ENCODE measurements at regions not wholly inside any gene's neighbourhood (a gene's known extent, or its start where the extent isn't known, plus 50 kb on each side); places are given as distances from the start of the nearest gene placed in this dataset.
"Not testable (repeated sequence)": the region's sequence is repeated elsewhere in the genome, so short reads cannot be mapped to it uniquely, and the experiment has no call there.

DNA sequence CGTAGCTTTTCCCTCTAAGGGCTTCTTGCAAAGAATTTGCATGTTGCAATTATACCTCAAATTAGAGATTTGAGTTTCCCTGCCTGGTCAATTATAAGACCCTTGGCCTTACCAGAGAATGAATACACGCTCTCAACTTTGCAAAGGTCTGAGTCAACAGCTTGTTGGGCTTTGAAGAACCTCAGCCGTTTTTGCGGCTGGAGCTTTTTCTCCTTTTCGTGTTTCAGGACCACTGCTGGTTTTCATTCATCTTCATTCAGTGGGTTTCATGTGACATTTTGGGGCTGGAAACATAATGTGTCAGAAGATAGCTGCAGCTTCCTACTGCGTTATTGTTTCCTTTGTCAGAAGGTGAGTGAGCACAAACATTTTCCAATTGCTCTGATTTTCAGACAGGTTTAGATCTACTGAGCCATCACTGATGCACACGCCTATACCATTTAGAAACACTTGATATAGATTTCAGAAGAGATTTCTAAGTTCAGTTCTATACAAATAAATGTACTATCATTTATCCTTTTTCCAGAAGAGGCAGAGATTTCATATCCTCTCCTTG lies 152.3 kb downstream of the SPDYE17 start:
- H3K9me3 ChIP-seq (ENCODE audit: severe bottlenecking); H3K27ac ChIP-seq (ENCODE audit: poor library complexity, severe bottlenecking); H3K27me3 ChIP-seq (ENCODE audit: insufficient read depth, poor library complexity, severe bottlenecking); H3K4me3 ChIP-seq (ENCODE audit: severe bottlenecking); DNase-seq (ENCODE audit: low spot score); ATAC-seq (ENCODE audit: low read depth); H3K36me3 ChIP-seq (ENCODE audit: low read depth); H3K4me1 ChIP-seq (ENCODE audit: insufficient read depth, poor library complexity, severe bottlenecking): not testable (repeated sequence)

DNA sequence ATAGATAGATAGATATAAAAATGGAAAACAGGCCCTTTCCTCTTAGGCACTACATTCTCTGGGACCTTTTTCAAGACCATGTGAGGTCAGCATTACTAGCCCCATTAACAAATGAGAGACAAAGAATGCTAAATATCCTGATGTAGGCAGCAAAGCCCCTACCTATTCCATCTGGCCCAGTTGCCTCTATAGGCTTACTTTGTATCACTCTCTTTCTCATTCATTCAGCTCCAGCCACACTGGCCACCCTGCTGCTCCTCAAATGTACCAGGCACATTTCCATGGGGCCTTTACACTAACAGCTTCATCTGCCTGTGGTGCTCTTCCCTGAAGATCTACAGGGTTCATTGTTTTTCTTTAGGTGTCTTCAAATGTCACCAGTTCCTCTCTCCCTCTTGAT lies 156.4 kb downstream of the SPDYE17 start:
- DNase-seq (ENCODE audit: low spot score); H3K9me3 ChIP-seq (ENCODE audit: severe bottlenecking); H3K4me1 ChIP-seq (ENCODE audit: insufficient read depth, poor library complexity, severe bottlenecking); H3K36me3 ChIP-seq (ENCODE audit: low read depth); H3K27me3 ChIP-seq (ENCODE audit: insufficient read depth, poor library complexity, severe bottlenecking); ATAC-seq (ENCODE audit: low read depth); H3K4me3 ChIP-seq (ENCODE audit: severe bottlenecking); H3K27ac ChIP-seq (ENCODE audit: poor library complexity, severe bottlenecking): not testable (repeated sequence)

DNA sequence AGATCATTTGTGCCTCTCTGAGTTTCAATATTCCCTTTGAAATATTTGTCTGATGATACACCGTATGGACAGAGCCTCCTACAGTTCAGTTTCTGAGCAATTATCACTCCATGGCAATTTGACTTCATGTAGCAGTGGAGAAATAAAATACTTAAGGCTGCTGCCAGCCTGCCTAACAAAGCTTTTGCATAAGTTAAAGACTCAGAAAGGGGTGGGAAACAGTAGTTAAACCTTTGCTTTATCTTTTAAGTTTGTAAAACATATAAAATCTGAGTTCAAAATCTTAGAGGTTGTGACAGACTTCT lies 161.7 kb downstream of the SPDYE17 start:
- not testable (repeated sequence) for H3K27ac ChIP-seq (ENCODE audit: poor library complexity, severe bottlenecking); H3K36me3 ChIP-seq (ENCODE audit: low read depth); H3K27me3 ChIP-seq (ENCODE audit: insufficient read depth, poor library complexity, severe bottlenecking); H3K4me1 ChIP-seq (ENCODE audit: insufficient read depth, poor library complexity, severe bottlenecking); DNase-seq (ENCODE audit: low spot score); H3K9me3 ChIP-seq (ENCODE audit: severe bottlenecking); H3K4me3 ChIP-seq (ENCODE audit: severe bottlenecking); ATAC-seq (ENCODE audit: low read depth)

DNA sequence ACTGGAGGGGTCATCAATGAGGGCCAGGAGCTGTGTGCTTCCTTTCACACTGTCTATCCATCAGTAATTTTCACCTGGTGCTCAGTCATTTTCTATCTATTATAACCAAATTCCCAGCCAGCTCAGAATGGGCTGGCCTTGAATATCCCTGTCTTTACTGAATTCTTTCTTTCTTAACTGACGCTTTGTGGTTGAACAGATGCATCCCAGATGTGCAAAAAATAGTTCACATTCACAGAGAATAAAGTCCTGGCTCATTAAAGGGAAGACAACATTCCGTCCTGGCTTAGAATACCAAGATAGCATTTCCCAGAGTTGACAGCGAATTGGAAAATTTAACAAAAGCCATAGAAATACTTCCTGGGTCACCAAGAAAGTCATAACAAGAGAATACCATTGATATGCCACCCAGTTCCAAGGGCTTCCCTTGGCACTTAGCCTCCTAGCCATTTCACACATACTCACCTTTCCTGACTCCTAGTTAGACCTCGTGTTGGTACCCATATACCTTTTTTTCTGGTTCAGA lies 164.7 kb downstream of the SPDYE17 start:
- DNase-seq (ENCODE audit: low spot score); H3K4me1 ChIP-seq (ENCODE audit: insufficient read depth, poor library complexity, severe bottlenecking); H3K4me3 ChIP-seq (ENCODE audit: severe bottlenecking); H3K36me3 ChIP-seq (ENCODE audit: low read depth); H3K27me3 ChIP-seq (ENCODE audit: insufficient read depth, poor library complexity, severe bottlenecking); H3K27ac ChIP-seq (ENCODE audit: poor library complexity, severe bottlenecking); H3K9me3 ChIP-seq (ENCODE audit: severe bottlenecking); ATAC-seq (ENCODE audit: low read depth): not testable (repeated sequence)

DNA sequence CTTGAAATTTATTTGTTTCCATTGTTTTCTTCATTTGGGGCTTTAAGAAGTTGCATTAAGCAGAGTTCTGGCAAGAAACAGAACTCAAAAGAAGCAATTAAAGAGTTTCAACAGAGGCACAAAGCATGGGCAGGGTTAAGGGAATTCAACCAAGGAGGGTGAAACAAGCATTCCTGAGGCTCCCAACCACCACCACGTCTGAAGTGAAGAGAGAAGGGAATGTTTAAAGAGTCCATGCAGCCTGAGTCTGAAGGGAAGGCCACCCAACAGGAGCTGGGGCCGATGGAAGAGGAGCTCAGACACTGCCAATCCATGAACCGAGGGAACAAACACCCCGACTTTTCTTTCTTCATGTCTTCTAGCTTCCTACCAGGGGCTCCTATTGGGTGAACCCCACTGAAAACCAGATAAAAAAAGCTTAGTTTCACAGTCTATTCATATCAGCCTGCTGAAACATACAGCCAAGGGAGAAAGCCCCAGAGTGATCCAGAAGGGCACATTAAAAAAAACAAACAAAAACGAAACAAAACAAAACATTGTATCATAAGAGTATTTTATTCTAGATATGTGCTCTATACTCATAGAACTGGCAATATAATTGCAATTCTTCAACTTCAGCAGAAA lies 168.9 kb downstream of the SPDYE17 start:
- ATAC-seq (ENCODE audit: low read depth); H3K4me3 ChIP-seq (ENCODE audit: severe bottlenecking): not testable (repeated sequence)

DNA sequence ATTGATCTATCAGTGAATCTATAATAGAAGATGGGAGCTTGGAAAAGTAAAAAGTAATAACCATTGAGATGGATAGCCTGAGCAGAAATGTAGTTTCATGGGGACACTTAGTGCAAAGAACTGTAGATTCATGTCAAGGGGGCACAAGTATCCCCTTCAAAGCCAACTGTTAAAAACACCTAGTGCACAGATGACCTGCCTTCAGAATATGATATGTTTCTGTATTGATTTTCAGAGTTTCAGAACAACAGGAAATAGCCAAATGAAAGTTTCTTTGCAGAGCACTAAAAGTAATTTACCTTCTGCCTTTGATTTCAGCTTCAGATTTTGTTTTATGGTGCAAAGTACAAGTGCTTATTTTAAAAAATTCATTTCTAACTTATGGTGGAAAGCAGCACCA lies 169.9 kb downstream of the SPDYE17 start:
- H3K36me3 ChIP-seq (ENCODE audit: low read depth); H3K27me3 ChIP-seq (ENCODE audit: insufficient read depth, poor library complexity, severe bottlenecking); H3K27ac ChIP-seq (ENCODE audit: poor library complexity, severe bottlenecking); H3K4me1 ChIP-seq (ENCODE audit: insufficient read depth, poor library complexity, severe bottlenecking); H3K9me3 ChIP-seq (ENCODE audit: severe bottlenecking); ATAC-seq (ENCODE audit: low read depth); H3K4me3 ChIP-seq (ENCODE audit: severe bottlenecking); DNase-seq (ENCODE audit: low spot score): not testable (repeated sequence)

More for the DNA sequence above, 168.9 kb downstream of the SPDYE17 start:
- not testable (repeated sequence) for H3K27ac ChIP-seq (ENCODE audit: poor library complexity, severe bottlenecking); H3K36me3 ChIP-seq (ENCODE audit: low read depth); H3K4me1 ChIP-seq (ENCODE audit: insufficient read depth, poor library complexity, severe bottlenecking); H3K9me3 ChIP-seq (ENCODE audit: severe bottlenecking); H3K27me3 ChIP-seq (ENCODE audit: insufficient read depth, poor library complexity, severe bottlenecking); DNase-seq (ENCODE audit: low spot score)

DNA sequence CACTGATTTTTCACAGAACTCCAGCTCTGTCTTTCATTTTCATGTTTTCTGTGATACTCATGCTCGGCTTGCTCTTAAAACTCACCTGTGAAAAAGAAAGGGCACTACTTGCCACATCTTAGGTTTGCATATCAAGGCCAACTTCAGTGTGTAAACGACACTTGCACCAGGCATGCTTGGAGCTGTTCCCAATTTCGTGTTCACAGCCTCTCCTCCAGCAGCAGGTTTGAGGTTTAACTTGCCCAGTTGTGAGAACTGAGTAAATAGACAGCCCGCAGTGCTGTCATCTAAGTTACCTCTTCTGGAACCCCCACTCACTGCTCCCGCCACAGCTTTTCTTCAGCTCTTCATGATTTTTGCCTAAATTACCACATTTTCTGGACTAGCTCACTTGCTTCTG lies 172.2 kb downstream of the SPDYE17 start:
- H3K4me3 ChIP-seq (ENCODE audit: severe bottlenecking); H3K9me3 ChIP-seq (ENCODE audit: severe bottlenecking); H3K4me1 ChIP-seq (ENCODE audit: insufficient read depth, poor library complexity, severe bottlenecking); DNase-seq (ENCODE audit: low spot score); H3K36me3 ChIP-seq (ENCODE audit: low read depth); H3K27me3 ChIP-seq (ENCODE audit: insufficient read depth, poor library complexity, severe bottlenecking); ATAC-seq (ENCODE audit: low read depth); H3K27ac ChIP-seq (ENCODE audit: poor library complexity, severe bottlenecking): not testable (repeated sequence)

DNA sequence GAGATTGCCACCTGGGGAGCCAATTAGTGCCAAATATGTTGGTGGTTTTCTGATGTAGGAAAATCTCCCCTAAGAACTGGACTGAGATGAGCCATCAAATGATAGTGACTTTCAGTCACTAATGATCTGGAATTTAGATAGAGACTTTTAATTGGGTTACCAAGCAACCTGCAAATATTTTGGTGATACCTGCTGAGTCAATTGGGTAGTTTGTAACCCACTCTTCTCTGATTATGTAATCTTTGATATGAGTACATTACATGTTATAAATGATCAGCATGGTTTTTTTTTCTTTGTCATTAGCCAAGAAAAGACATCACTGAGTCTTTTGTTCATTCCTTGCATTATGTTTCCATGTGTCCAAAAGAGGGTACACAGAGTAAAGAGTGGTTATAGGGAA lies 177.5 kb downstream of the SPDYE17 start:
- not testable (repeated sequence) for H3K4me3 ChIP-seq (ENCODE audit: severe bottlenecking); H3K9me3 ChIP-seq (ENCODE audit: severe bottlenecking); H3K36me3 ChIP-seq (ENCODE audit: low read depth); H3K4me1 ChIP-seq (ENCODE audit: insufficient read depth, poor library complexity, severe bottlenecking); DNase-seq (ENCODE audit: low spot score); ATAC-seq (ENCODE audit: low read depth); H3K27me3 ChIP-seq (ENCODE audit: insufficient read depth, poor library complexity, severe bottlenecking); H3K27ac ChIP-seq (ENCODE audit: poor library complexity, severe bottlenecking)

DNA sequence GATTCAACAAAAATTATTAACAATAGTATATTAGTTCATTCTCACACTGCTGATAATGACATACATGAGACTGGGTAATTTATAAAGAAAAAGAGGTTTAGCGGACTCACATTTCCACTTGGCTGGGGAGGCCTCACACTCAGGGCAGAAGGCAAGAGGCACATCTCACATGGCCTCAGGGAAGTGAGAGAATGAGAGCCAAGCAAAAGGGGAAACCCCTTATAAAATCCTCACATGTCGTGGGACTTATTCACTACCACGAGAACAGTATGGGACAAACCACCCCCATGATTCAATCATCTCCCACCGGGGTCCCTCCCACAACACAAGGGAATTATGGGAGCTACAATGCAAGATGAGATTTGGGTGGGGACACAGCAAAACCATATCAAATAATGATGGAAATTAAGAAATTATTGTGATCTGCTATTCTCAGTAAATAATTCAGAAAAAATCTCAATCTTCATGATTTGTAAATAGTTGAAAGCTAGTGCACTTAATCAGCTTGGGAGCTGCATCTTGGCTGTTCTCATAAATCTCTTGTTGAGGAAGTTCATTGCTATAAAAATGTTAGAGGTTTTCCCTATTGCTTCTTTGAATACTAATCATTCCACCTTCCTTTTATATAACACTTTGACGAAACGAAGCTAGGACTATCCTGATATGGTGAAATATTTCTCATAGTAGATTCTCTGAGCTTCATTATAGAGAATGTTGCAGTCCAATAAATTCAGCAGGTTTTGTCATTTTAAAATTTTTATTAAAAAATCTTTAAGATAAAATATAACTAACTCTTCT lies 179.2 kb downstream of the SPDYE17 start:
- DNase-seq (ENCODE audit: low spot score); H3K27ac ChIP-seq (ENCODE audit: poor library complexity, severe bottlenecking); H3K9me3 ChIP-seq (ENCODE audit: severe bottlenecking); H3K4me1 ChIP-seq (ENCODE audit: insufficient read depth, poor library complexity, severe bottlenecking); ATAC-seq (ENCODE audit: low read depth); H3K4me3 ChIP-seq (ENCODE audit: severe bottlenecking); H3K36me3 ChIP-seq (ENCODE audit: low read depth); H3K27me3 ChIP-seq (ENCODE audit: insufficient read depth, poor library complexity, severe bottlenecking): not testable (repeated sequence)

DNA sequence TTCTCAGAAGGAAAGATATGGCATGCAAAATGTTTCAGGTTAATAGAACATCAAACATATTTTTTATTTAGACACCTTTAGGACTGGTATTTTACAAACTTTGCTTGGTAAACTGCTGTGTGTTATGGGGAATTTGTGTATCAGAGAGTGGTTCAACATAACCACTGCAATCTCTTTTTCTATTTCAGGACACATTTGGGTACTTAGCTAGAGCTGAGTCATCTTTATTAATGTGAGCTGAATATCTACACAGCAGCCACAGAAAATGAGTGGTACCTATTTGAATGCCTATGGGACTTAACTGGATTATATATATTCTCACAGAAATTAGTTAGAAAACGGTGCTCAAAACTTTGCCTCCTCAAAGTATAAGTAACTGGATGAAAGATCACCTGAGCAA lies 179.8 kb downstream of the SPDYE17 start:
- DNase-seq (ENCODE audit: low spot score); H3K4me3 ChIP-seq (ENCODE audit: severe bottlenecking); H3K9me3 ChIP-seq (ENCODE audit: severe bottlenecking); H3K36me3 ChIP-seq (ENCODE audit: low read depth); H3K4me1 ChIP-seq (ENCODE audit: insufficient read depth, poor library complexity, severe bottlenecking); H3K27me3 ChIP-seq (ENCODE audit: insufficient read depth, poor library complexity, severe bottlenecking); H3K27ac ChIP-seq (ENCODE audit: poor library complexity, severe bottlenecking); ATAC-seq (ENCODE audit: low read depth): not testable (repeated sequence)

DNA sequence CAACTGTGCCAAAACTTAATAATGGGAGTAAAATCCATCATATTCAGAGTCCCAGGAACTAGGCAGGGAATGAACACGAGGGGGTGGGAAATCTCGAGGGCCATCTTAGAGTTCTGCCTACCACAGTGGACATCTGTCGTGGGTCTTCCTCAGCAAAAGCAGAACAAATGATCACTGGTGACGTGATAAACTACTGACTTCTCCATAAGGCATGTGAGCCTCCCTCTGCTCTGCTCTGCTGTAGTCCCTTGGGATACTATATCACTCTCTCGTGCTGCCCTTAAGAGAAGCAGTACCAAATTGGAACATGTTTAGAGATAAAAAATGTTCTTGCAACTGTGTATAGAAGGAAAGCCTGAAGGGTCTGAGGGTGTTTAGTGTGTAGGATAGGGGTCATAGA lies 180.5 kb downstream of the SPDYE17 start:
- DNase-seq (ENCODE audit: low spot score); H3K27ac ChIP-seq (ENCODE audit: poor library complexity, severe bottlenecking); H3K27me3 ChIP-seq (ENCODE audit: insufficient read depth, poor library complexity, severe bottlenecking); ATAC-seq (ENCODE audit: low read depth); H3K4me1 ChIP-seq (ENCODE audit: insufficient read depth, poor library complexity, severe bottlenecking); H3K36me3 ChIP-seq (ENCODE audit: low read depth); H3K9me3 ChIP-seq (ENCODE audit: severe bottlenecking); H3K4me3 ChIP-seq (ENCODE audit: severe bottlenecking): not testable (repeated sequence)
